B cell (primary cell): ENCODE measurements at regions not wholly inside any gene's neighbourhood (a gene's known extent, or its start where the extent isn't known, plus 50 kb on each side); places are given as distances from the start of the nearest gene placed in this dataset.

Experiments
- ATAC-seq: fragments of 200-7000 bp; cut with Tn5 transposase; one replicate; pipeline ENCODE4 v1.10.0; 2021; ENCODE audit warnings: low read depth, mild to moderate bottlenecking, moderate number of reproducible peaks, moderate library complexity
- CTCF ChIA-PET: fragments of 350-600 bp; sonication (Branson Sonifier 250); formaldehyde crosslinking; loops from one replicate; lab custom pipeline; 2021; ENCODE audit warnings: antibody characterized with exemption, inconsistent platforms; lab: Charles Lee
- POLR2A ChIA-PET: fragments of 350-600 bp; sonication (Branson Sonifier 250); formaldehyde crosslinking; loops from one replicate; lab custom pipeline; 2021; ENCODE audit warnings: antibody characterized with exemption; lab: Charles Lee
- DNase-seq: peaks from one replicate; pipeline ENCODE4 v3.0.0; 2013
- H2AFZ ChIP-seq: 2 replicates; pipeline ENCODE4 v1.6.1; 2012; ENCODE audit warnings: mild to moderate bottlenecking, low read depth, low read length; ENCODE audit not compliant: insufficient read depth, poor library complexity, severe bottlenecking
- H3K27ac ChIP-seq, 2 donors: 1 replicate in 1 of 2; 2 replicates in 1 of 2; pipeline ENCODE4 v1.5.1; 2012 to 2013; ENCODE audit warnings: low read length in 2 of 2, mild to moderate bottlenecking in 2 of 2, moderate library complexity in 1 of 2
- H3K27me3 ChIP-seq, 4 experiments: fragments of 200-600 bp in 1 of 4; sonication (generic) in 1 of 4; replicated peaks in 1 of 4; 1 replicate in 2 of 4; 2 replicates in 2 of 4; pipeline versions ENCODE4 v1.6.1 to v1.7.0; 2013 to 2016; ENCODE audit warnings: low read length in 3 of 4, mild to moderate bottlenecking in 2 of 4, mixed read lengths in 1 of 4, moderate library complexity in 1 of 4; ENCODE audit not compliant: insufficient read depth in 4 of 4, control insufficient read depth in 3 of 4; ENCODE audit errors: control extremely low read depth in 1 of 4
- H3K36me3 ChIP-seq, 2 experiments: replicated peaks in 1 of 2; 1 replicate in 1 of 2; 2 replicates in 1 of 2; pipeline versions ENCODE4 v1.6.1 to v1.7.1; 2013; ENCODE audit warnings: low read length in 1 of 2; ENCODE audit not compliant: insufficient read depth in 2 of 2, control insufficient read depth in 1 of 2; ENCODE audit errors: control extremely low read depth in 1 of 2, extremely low read depth in 1 of 2
- H3K4me1 ChIP-seq, 2 donors: fragments of 200-600 bp in 1 of 2; sonication (generic) in 1 of 2; 1 replicate in 1 of 2; 2 replicates in 1 of 2; pipeline versions ENCODE4 v1.5.1 to v1.6.1; 2013 to 2017; ENCODE audit warnings: low read length in 2 of 2; ENCODE audit not compliant: control insufficient read depth in 2 of 2, insufficient read depth in 2 of 2
- H3K4me2 ChIP-seq: replicated peaks from 2 replicates; pipeline ENCODE3; 2012; ENCODE audit warnings: mild to moderate bottlenecking, low read depth, low read length; ENCODE audit not compliant: poor library complexity, severe bottlenecking
- H3K4me3 ChIP-seq, 5 experiments: fragments of 200-600 bp in 1 of 5; sonication (generic) in 1 of 5; 1 replicate in 3 of 5; 2 replicates in 2 of 5; pipeline versions ENCODE4 v1.5.1 to v1.7.0; 2011 to 2016; ENCODE audit warnings: low read length in 4 of 5, mild to moderate bottlenecking in 4 of 5, low read depth in 2 of 5, control low read depth in 1 of 5, moderate library complexity in 1 of 5; ENCODE audit not compliant: insufficient read depth in 1 of 5; ENCODE audit errors: control extremely low read depth in 1 of 5, extremely low read depth in 1 of 5
- H3K79me2 ChIP-seq: fragments of 200-600 bp; sonication (generic); one replicate; pipeline ENCODE4 v1.6.0; 2016; ENCODE audit warnings: low read length; ENCODE audit not compliant: control insufficient read depth, insufficient read depth
- H3K9ac ChIP-seq: fragments of 200-600 bp; sonication (generic); 2 replicates; pipeline ENCODE4 v1.6.1; 2017; ENCODE audit warnings: mild to moderate bottlenecking, low read length, moderate library complexity
- H3K9me3 ChIP-seq, 3 donors: one replicate each; pipeline versions ENCODE4 v1.6.1 to v1.7.1; 2013; ENCODE audit warnings: low read length in 2 of 3; ENCODE audit not compliant: control insufficient read depth in 2 of 3, insufficient read depth in 1 of 3; ENCODE audit errors: control extremely low read depth in 1 of 3
- H4K20me1 ChIP-seq: 2 replicates; pipeline ENCODE4 v1.6.0; 2012; ENCODE audit warnings: mild to moderate bottlenecking, low read length; ENCODE audit not compliant: insufficient read depth, control insufficient read depth, poor library complexity, severe bottlenecking
- H3K27ac Mint-ChIP-seq: one replicate; pipeline ENCODE4 v1.8.0; 2021; ENCODE audit warnings: mixed read lengths
- H3K27me3 Mint-ChIP-seq: one replicate; pipeline ENCODE4 v1.8.0; 2021; ENCODE audit warnings: mixed read lengths
- H3K4me1 Mint-ChIP-seq: one replicate; pipeline ENCODE4 v1.8.0; 2021; ENCODE audit warnings: mixed read lengths
- H3K4me3 Mint-ChIP-seq: one replicate; pipeline ENCODE4 v1.8.0; 2021; ENCODE audit warnings: mixed read lengths
- H3K9me3 Mint-ChIP-seq: one replicate; pipeline ENCODE4 v1.8.0; 2022; ENCODE audit warnings: mixed read lengths; ENCODE audit not compliant: insufficient read depth
- EZH2 ChIP-seq: IDR thresholded peaks from 2 replicates; pipeline ENCODE4 v1.6.1; 2012; ENCODE audit warnings: borderline replicate concordance, low read depth, mild to moderate bottlenecking, moderate library complexity, low read length; ENCODE audit not compliant: insufficient read depth, poor library complexity, severe bottlenecking
- whole genome bisulfite sequencing: methylation state at CpG from one replicate; pipeline ENCODE4 v1.1.5; 2013; ENCODE audit warnings: missing lambda C conversion rate; ENCODE audit not compliant: insufficient coverage; 5-methylcytosine and 5-hydroxymethylcytosine counted together
- intact Hi-C: fragments of 100-400 bp; cut with micrococcal nuclease; formaldehyde crosslinking; loops from one replicate; pipeline ENCODE4 v1.10.0; 2022
- TF ChIP-seq, protein P1 (sequence below): fragments of 200-600 bp; IDR thresholded peaks from one replicate; pipeline ENCODE4 v1.8.0; 2022; ENCODE audit warnings: antibody characterized with exemption, mild to moderate bottlenecking

- no peaks in the 10 kb centered on the region for H3K9me3 ChIP-seq
- no peaks in the 10 kb centered on the region for H4K20me1 ChIP-seq
- H3K27ac ChIP-seq: no peak overlapping the region
- Mint-ChIP-seq H3K9me3 (no peaks in the 10 kb centered on the region), H3K4me1 (peaks cover 13% of the 10 kb centered on the region), H3K27me3 (peaks cover 3% of the 10 kb centered on the region), H3K4me3 (no peak overlapping the region), H3K27ac (no peak overlapping the region)
- WGBS: 100% methylated on average over 6 of the region's 8 CpGs
- ATAC-seq (no peak), DNase-seq (no peak)
- no peaks in the 10 kb centered on the region for H3K27me3 ChIP-seq
- H3K36me3 ChIP-seq: no peaks in the 10 kb centered on the region
- H3K4me1 ChIP-seq: peaks cover 8 to 13% of the 10 kb centered on the region in 2 donors
- H3K9ac ChIP-seq: no peak overlapping the region
- TF ChIP-seq EZH2: no peak
- TF ChIP-seq, protein P1, sequence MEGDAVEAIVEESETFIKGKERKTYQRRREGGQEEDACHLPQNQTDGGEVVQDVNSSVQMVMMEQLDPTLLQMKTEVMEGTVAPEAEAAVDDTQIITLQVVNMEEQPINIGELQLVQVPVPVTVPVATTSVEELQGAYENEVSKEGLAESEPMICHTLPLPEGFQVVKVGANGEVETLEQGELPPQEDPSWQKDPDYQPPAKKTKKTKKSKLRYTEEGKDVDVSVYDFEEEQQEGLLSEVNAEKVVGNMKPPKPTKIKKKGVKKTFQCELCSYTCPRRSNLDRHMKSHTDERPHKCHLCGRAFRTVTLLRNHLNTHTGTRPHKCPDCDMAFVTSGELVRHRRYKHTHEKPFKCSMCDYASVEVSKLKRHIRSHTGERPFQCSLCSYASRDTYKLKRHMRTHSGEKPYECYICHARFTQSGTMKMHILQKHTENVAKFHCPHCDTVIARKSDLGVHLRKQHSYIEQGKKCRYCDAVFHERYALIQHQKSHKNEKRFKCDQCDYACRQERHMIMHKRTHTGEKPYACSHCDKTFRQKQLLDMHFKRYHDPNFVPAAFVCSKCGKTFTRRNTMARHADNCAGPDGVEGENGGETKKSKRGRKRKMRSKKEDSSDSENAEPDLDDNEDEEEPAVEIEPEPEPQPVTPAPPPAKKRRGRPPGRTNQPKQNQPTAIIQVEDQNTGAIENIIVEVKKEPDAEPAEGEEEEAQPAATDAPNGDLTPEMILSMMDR: no peak
- H3K79me2 ChIP-seq: no peaks in the 10 kb centered on the region
- ChIA-PET CTCF (no interaction called here), POLR2A (no interaction called here)
- H2AFZ ChIP-seq: no peak overlapping the region
- H3K4me2 ChIP-seq: no peak overlapping the region
- intact Hi-C loops: no loop called here
- no peak overlapping the region for H3K4me3 ChIP-seq
Measured at GRCh38 chrX:39890807-39891206, 207.0 kb downstream of the BCOR start.

- CTCF ChIA-PET: no interaction called here
- Mint-ChIP-seq H3K4me3 (no peak overlapping the region), H3K4me1 (peaks cover 13% of the 10 kb centered on the region), H3K27me3 (peaks cover 4% of the 10 kb centered on the region), H3K27ac (peak overlapping the region; percentile 67), H3K9me3 (no peaks in the 10 kb centered on the region)
- Histone ChIP-seq H3K79me2 (no peaks in the 10 kb centered on the region), H3K9ac (no peak overlapping the region), H4K20me1 (no peaks in the 10 kb centered on the region), H3K36me3 (no peaks in the 10 kb centered on the region), H3K27ac (no peak overlapping the region), H3K27me3 (no peaks in the 10 kb centered on the region), H3K4me1 (peaks cover 8 to 13% of the 10 kb centered on the region in 2 donors), H3K4me2 (peak overlapping the region; percentile 10), H2AFZ (no peak overlapping the region), H3K9me3 (no peaks in the 10 kb centered on the region), H3K4me3 (no peak overlapping the region)
- 8% methylated on average over 2 of the region's 3 CpGs for WGBS
- POLR2A ChIA-PET: interaction anchor here (0.7 kb wide), 1 partner anchor 122 kb away, joined by 6 read pairs; no protein-coding TSS in a partner anchor
- intact Hi-C loops: no loop called here
- DNase-seq: peak; percentile 21
- peak; percentile 36 for ATAC-seq
- TF ChIP-seq EZH2: no peak
- TF ChIP-seq, protein P1: no peak
Measured at GRCh38 chrX:39891781-39892180, 206.0 kb downstream of the BCOR start.
